WI38 (cell line): ENCODE measurements at regions not wholly inside any gene's neighbourhood (a gene's known extent, or its start where the extent isn't known, plus 50 kb on each side); places are given as distances from the start of the nearest gene placed in this dataset.
"Not testable (repeated sequence)": the region's sequence is repeated elsewhere in the genome, so short reads cannot be mapped to it uniquely, and the experiment has no call there.

Experiments used
- H3K4me3 ChIP-seq: 2 replicates; pipeline ENCODE4 v1.5.1; 2011; ENCODE audit warnings: low read depth, mild to moderate bottlenecking, control low read depth, low read length
- CTCF ChIP-seq: IDR thresholded peaks from 2 replicates; pipeline ENCODE4 v1.5.1; 2012; ENCODE audit warnings: low read depth, mild to moderate bottlenecking, control low read depth, low read length

- no peak for TF ChIP-seq CTCF
- no peak overlapping the region for H3K4me3 ChIP-seq
Measured at GRCh38 chrX:114272096-114272686, 311.7 kb upstream of the HTR2C start.

GRCh38 chrX:114270371-114270770, 313.5 kb upstream of the HTR2C start:
- not testable (repeated sequence) for H3K4me3 ChIP-seq

GRCh38 chrX:114268643-114269042, 315.2 kb upstream of the HTR2C start:
- TF ChIP-seq CTCF: no peak

GRCh38 chrX:114267142-114267541, 316.7 kb upstream of the HTR2C start:
- H3K4me3 ChIP-seq: no peak overlapping the region
- no peak for TF ChIP-seq CTCF

More at GRCh38 chrX:114268643-114269042, 315.2 kb upstream of the HTR2C start:
- H3K4me3 ChIP-seq: no peak overlapping the region

GRCh38 chrX:114252186-114252585, 331.7 kb upstream of the HTR2C start:
- TF ChIP-seq CTCF: no peak
- no peak overlapping the region for H3K4me3 ChIP-seq

GRCh38 chrX:114251575-114251974, 332.3 kb upstream of the HTR2C start:
- TF ChIP-seq CTCF: no peak
- no peak overlapping the region for H3K4me3 ChIP-seq

GRCh38 chrX:114221445-114221844, 362.4 kb upstream of the HTR2C start:
- no peak overlapping the region for H3K4me3 ChIP-seq
- no peak for TF ChIP-seq CTCF

- TF ChIP-seq CTCF: no peak
- H3K4me3 ChIP-seq: no peak overlapping the region
Measured at GRCh38 chrX:114210879-114211278, 373.0 kb upstream of the HTR2C start.
